H1 (cell line): ENCODE measurements at regions not wholly inside any gene's neighbourhood (a gene's known extent, or its start where the extent isn't known, plus 50 kb on each side); places are given as distances from the start of the nearest gene placed in this dataset.

ENCODE experiments used
- CREB1 ChIP-seq: IDR thresholded peaks from 2 replicates; pipeline ENCODE4 v1.6.1; 2012; ENCODE audit warnings: inconsistent platforms
- FOSL1 ChIP-seq: IDR thresholded peaks from 2 replicates; pipeline ENCODE4 v1.6.1; 2011; ENCODE audit warnings: mild to moderate bottlenecking, low read depth, low read length, moderate library complexity; ENCODE audit not compliant: insufficient read depth
- HDAC2 ChIP-seq, 2 experiments: fragments of 300-600 bp in 1 of 2; sonication (generic) in 1 of 2; IDR thresholded peaks; 2 replicates each; pipeline ENCODE4 v1.6.1; 2011 to 2012; ENCODE audit warnings: low read depth in 2 of 2, low read length in 2 of 2, mild to moderate bottlenecking in 2 of 2, moderate library complexity in 2 of 2, borderline replicate concordance in 1 of 2, inconsistent platforms in 1 of 2
- POLR2A ChIP-seq, 2 experiments: IDR thresholded peaks; 1 replicate in 1 of 2; 2 replicates in 1 of 2; pipeline ENCODE4 v1.6.1; 2011; ENCODE audit warnings: low read depth in 2 of 2, low read length in 2 of 2, mild to moderate bottlenecking in 2 of 2; ENCODE audit errors: control extremely low read depth in 1 of 2
- POLR2AphosphoS5 ChIP-seq: IDR thresholded peaks from 2 replicates; pipeline ENCODE4 v1.6.1; 2011; ENCODE audit warnings: low read depth, low read length
- YY1 ChIP-seq: IDR thresholded peaks from 2 replicates; pipeline ENCODE4 v1.6.1; 2011; ENCODE audit warnings: low read depth, mild to moderate bottlenecking, low read length
- ZNF274 ChIP-seq: IDR thresholded peaks from 2 replicates; pipeline ENCODE4 v1.7.0; 2012; ENCODE audit warnings: low read length, borderline replicate concordance; ENCODE audit errors: extremely low read depth
- TF ChIP-seq, protein P1 (sequence below): IDR thresholded peaks from 2 replicates; pipeline ENCODE4 v1.6.1; 2012; ENCODE audit warnings: low read length, inconsistent platforms
- TF ChIP-seq, protein P2 (sequence below), 3 experiments: IDR thresholded peaks; 1 replicate in 2 of 3; 2 replicates in 1 of 3; pipeline versions ENCODE4 v1.5.1 to v1.6.1; 2011; ENCODE audit warnings: low read length in 3 of 3, mild to moderate bottlenecking in 3 of 3, inconsistent platforms in 2 of 3, low read depth in 1 of 3, moderate library complexity in 1 of 3; ENCODE audit not compliant: insufficient read depth in 1 of 3; ENCODE audit errors: control extremely low read depth in 1 of 3

DNA sequence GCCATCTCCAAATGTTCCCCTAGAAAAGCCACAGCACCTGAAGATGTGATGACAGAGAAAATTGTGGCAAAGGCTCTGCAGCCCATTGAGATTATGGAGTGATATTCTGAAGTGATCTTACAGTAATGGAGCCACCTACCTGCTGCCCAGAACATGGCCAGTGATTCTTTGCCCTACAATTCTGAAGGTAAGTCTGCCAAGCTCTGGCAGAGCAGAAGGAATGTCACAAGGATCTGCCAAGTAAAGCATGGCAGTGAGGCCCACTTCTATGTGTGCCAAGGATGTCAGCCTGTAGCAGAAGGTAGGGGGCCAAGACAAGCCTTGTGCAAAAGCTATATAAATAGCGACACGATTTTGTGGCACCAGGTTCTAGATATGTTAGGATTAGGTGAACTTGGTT is 155.1 kb downstream of the RND3 start:
- TF ChIP-seq, protein P1, sequence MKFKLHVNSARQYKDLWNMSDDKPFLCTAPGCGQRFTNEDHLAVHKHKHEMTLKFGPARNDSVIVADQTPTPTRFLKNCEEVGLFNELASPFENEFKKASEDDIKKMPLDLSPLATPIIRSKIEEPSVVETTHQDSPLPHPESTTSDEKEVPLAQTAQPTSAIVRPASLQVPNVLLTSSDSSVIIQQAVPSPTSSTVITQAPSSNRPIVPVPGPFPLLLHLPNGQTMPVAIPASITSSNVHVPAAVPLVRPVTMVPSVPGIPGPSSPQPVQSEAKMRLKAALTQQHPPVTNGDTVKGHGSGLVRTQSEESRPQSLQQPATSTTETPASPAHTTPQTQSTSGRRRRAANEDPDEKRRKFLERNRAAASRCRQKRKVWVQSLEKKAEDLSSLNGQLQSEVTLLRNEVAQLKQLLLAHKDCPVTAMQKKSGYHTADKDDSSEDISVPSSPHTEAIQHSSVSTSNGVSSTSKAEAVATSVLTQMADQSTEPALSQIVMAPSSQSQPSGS: no peak
- TF ChIP-seq HDAC2 (IDR thresholded peaks at IDR 0.05; ENCODE audit: borderline replicate concordance in 1 of 2, low read depth in 2 of 2, low read length in 2 of 2): no peak
- TF ChIP-seq ZNF274: no peak
- no peak for TF ChIP-seq YY1
- TF ChIP-seq, protein P2, sequence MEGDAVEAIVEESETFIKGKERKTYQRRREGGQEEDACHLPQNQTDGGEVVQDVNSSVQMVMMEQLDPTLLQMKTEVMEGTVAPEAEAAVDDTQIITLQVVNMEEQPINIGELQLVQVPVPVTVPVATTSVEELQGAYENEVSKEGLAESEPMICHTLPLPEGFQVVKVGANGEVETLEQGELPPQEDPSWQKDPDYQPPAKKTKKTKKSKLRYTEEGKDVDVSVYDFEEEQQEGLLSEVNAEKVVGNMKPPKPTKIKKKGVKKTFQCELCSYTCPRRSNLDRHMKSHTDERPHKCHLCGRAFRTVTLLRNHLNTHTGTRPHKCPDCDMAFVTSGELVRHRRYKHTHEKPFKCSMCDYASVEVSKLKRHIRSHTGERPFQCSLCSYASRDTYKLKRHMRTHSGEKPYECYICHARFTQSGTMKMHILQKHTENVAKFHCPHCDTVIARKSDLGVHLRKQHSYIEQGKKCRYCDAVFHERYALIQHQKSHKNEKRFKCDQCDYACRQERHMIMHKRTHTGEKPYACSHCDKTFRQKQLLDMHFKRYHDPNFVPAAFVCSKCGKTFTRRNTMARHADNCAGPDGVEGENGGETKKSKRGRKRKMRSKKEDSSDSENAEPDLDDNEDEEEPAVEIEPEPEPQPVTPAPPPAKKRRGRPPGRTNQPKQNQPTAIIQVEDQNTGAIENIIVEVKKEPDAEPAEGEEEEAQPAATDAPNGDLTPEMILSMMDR (IDR thresholded peaks at IDR 0.05; ENCODE audit: control extremely low read depth in 1 of 3, insufficient read depth in 1 of 3, low read depth in 1 of 3, low read length in 3 of 3): no peak
- no peak for TF ChIP-seq FOSL1
- TF ChIP-seq POLR2AphosphoS5: no peak
- no peak for TF ChIP-seq CREB1
- TF ChIP-seq POLR2A (IDR thresholded peaks at IDR 0.05; ENCODE audit: control extremely low read depth in 1 of 2, low read depth in 2 of 2, low read length in 2 of 2): no peak
